ENCODE measurements at regions not wholly inside any gene's neighbourhood (a gene's known extent, or its start where the extent isn't known, plus 50 kb on each side); places are given as distances from the start of the nearest gene placed in this dataset.

DNA sequence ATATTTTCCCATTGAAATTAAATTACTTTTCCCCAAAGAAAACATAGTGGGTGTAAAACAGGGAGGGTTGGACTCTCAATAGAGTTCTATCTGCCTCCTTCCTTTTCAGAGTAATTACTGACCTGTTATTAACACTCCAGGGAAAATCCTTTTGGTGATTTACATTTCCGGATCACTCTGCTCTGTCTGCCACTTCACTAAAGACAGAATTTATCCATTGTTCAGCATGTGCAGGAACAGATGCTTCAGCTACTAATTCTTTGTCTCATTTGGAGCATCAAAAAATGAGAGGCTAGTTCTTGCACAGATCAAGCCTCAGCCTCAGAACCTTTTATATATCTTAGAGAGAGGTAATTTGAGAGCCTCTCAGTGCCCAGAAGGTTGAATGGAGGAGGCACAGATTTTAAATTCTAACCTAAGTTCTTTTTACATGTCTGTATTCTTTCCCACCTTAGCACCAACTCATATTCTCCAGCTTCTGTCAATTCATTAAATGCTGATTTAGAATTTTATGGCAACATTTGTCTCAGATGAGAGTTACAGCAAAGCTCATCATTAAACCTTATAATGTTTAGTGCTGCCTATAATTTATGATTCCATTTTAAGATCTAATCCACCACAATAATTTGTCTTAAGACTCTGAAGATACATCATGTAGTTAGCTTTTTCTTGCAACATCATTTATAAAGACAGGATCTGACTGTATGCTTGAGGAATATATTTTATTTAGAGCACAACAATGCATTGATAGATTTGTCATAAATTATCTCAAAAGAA, 1494.4 kb downstream of the STIM2 start:
- no peak for DNase-seq

DNA sequence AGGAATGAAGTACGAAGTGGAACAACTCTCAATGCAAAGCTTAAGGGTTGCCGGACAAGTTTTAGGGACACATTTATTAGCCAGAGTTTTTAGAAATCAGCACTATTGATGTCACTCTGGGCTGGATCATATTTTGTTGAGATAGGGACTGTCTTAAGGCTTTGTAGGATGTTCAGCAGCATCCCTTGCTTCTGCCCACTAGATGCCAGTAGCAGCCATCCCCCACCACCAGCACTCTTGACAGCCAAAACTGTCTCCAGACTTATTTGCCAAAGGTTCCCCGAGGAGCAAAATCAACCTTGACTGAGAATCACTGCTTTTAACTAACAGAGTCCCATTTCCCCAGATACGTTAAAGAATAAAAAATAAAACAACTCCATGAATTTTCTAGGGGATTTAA, 1497.3 kb downstream of the STIM2 start:
- no peak for DNase-seq

DNA sequence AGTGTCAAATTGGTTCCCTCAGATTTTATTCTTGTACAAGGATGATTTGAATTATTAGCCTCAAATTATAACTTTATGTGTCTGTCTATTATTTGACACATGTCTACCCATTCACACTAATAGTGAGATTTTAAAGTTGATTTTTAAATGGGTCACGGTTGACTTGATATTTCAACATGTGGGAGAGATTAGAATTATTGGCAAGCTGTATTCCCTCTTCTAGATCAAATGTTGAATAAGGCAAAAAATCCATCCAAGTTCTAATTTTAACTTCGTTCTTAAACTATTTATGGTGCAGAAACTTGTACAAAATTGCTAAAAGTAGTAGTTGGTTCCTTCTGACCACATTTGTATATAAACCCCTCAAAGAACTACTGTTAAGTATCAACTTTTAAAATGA, 1498.0 kb downstream of the STIM2 start:
- DNase-seq, result no peak

DNA sequence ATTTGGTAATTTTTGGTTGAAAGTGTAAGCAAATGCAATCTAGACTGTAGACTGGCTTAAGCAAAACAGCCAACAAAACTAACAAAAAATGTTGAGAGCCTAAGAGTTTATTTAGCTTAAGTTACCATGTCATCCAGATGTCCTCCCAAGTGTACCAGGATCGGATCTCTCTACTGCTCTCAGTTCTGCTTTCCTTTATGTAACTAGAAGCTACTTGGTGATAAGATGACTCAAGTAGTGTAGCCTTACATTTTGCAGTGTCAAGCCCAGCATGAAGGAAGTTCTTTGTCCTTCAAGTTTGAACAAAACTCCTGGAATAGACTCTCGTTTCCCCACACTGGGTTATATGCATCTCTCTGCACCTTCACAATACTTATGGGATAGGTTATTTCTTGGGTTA, 1500.0 kb downstream of the STIM2 start:
- DNase-seq, result no peak

DNA sequence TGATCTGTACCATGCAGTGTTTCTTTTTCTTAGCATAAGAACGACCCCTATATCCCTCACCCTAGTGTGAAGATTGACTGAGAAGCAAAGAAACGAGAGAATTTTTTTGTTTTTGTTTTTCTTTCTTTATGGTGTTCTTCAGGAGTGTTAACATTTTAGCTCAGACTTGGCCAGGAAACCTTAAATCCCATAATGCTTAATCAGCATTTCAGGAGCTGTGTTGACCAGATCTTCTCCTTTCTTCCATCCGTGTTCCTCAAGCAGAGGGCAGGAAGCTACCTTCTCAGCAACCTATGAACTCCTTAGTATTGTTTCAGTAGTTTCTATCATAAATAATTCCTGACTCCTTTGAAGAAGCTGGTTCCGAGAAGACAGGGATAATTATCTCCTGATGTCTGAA, 1501.5 kb downstream of the STIM2 start:
- DNase-seq, result no peak

DNA sequence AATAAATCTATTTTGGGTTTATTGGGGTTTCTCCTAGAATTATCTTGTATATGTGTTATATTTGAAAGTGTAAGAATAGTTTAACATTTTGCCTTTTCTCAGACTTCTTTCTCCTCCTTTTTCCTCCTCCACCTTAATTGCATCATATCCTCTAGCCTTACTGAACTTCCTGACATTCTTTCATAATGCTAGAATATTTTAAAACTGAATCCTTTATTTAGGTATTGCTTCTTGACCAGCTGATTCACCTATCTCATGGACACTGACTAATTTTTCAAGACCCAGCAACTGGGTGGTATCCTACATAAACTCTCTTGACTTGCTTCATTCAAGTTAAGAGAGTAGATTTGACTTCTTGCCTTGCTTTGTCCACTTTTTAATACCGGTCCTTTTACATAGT, 1508.9 kb downstream of the STIM2 start:
- DNase-seq, result no peak

DNA sequence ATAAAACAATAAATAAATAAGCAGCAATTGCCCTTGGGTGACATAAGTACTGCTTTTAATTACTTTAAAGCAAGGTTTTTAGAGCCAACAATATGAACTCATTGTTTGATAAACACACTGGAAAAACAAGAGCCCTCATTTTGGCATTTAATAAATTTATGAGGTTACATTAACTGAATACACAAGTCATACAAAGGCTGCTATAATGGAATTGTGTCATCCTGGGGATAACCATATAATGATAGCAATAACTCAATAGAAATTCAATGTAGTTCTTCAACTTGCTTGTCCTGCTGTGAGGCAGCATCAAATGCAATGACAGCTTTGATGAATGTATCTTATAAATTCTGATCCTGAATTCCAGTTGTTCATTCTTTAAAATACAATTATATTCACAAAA, 1512.5 kb downstream of the STIM2 start:
- DNase-seq, result no peak

DNA sequence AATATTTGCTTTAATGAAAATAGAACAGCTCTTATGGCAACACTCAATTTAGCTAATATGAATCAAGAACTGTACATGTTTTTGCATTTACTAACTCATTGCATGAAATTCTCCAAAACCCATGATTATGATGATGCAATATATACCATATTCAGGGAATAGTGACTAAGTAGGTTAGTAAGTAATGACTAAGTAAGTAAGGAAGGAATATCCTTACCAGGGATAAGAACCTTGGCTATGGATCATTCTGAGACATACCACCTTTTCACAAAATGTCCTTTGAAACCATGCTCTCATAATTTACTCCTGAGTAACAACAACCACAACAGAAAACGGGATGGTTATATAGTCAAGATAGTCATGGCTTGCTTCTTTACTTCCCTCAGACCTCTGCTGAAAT, 1513.0 kb downstream of the STIM2 start:
- no peak for DNase-seq

DNA sequence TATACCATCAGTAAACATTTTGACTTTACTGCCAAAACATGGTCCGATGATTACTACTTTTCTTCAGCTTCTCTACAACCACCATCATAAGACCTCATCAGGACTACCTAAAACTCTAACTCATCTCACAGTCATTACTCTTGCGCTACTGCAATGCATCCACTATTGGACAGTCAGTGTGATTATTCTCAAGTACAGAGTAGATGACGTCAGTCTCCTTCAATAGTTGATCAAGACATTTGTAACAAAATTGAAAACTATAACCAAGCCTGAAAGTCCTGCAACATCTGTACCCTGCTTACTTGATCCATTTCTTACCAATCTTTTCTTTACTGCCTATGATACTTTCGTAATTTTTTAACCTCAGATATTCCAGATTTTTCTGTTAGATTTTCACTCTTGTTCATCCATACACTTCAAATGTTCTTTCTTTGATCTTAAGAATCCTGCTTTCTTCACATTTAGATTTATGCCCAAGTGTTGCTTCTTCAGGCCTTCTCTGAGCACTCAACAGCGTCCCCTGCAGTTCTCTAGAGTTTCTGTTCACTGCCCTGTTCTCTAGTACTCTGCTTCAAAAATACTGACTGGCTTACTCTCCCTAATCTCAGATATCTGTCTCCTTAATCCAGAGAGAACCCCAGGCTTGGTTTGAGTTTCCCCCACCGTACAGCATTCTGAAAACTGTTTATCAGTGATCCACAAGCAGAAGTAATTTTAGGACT, 1517.6 kb downstream of the STIM2 start:
- DNase-seq, result no peak

DNA sequence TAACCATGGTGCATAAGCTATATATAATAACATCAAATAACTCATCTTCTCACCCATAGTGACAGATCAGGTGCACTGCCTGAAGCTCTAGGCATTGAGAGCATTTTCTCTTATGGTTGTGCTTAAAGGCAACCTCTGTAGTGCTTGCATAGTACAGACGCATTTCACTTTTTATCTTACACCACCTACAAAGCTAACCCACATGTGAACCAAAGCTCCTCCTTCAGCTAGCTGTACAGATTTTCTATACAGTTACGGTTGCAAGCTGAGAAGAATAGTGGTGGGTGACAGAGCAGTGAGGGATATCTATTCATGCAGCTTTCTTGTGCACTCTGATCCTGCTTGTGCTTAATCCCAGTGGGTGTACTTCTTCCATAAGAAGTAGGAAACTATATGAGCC, 1525.2 kb downstream of the STIM2 start:
- DNase-seq, result no peak

DNA sequence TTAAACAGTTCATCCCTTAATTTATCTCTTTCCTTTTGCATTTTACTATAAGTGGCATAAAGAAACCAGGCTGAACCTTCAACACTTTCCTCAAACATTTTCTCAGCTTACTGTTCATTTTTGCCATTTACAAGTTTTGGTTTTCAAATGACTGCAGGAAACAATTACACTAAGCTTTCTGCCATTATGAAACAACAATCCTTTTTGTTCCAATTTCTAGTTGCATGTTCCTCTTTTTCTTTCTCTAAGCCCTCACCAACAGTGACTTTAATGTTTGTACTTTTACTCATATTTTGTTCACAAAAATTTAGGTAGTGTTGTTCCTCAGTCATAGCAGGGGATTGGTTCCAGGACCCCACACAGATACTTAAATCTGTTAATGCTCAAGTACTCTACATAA, 1526.1 kb downstream of the STIM2 start:
- no peak for DNase-seq

DNA sequence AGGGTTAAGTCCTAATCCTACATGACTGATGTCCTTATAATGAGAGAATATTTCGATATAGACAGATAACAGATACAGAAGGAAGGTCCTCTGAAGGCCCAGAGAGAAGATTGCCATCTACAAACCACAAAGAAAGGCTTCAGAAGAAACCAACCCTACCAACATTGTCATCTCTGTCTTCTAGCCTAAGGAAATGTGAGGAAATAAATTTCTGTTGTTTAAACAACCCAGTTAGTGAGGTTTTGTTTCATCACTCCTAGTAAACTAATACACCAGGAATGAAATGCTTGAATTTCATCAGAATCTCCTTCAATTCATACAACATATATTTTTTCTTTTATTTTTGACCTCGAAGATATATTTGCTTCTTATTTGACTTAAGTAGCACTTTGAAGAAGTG, 1527.8 kb downstream of the STIM2 start:
- no peak for DNase-seq

DNA sequence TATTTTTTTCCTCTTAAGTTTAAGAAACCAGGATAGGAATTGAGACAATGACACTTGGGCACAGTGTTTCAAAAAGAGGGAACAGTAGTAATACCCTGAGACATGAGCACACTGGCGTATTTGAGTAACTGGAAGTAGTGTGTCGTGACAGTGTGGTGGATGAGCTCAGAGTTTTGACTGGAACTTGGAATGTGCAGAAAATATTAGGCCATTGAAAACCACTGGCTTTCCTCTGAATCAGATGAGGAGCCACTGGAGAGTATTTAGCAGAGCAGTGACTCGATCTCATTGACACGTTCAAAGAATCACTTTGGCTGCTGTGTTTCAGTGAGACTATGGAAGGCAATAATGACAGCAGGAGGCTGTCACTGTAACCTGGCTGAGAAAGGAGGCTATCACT, 1531.2 kb downstream of the STIM2 start:
- DNase-seq, result no peak

DNA sequence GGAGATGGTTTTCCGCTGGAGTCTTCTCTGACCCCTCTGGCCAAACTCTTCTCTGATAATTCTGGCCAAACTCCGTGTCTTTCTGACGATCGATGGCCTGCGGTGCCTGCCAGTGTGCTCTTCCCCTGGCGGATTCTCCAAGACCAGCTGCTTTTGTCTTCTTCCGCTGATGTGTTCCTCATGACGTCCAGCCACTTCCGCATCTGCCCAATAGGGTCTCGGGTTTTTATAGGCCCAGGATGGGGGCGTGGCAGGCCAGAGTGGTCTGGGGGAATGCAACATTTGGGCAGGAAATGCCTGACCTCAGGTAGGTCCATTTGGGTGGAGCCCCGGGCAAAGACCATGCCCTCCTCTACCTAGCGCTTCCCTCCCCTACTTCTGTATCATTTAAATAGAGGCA, 1542.1 kb downstream of the STIM2 start:
- DNase-seq, result no peak

DNA sequence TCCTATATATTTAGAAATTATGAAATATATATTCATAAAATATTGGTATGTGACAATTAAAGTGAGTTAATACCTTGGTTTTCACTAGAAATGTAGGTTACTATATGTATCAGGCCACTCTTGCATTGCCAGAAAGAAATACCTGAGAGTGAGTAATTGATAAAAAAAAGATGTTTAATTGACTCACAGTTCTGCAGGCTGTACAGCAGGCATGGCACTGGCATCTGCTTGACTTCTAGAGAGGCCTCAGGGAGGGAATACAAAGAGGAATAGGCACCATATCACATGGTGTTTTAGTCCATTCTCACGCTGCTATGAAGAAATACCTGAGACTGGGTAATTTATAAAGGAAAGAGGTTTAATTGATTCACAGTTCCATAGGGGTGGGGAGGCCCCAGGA, 1560.6 kb downstream of the STIM2 start:
- no peak for DNase-seq

DNA sequence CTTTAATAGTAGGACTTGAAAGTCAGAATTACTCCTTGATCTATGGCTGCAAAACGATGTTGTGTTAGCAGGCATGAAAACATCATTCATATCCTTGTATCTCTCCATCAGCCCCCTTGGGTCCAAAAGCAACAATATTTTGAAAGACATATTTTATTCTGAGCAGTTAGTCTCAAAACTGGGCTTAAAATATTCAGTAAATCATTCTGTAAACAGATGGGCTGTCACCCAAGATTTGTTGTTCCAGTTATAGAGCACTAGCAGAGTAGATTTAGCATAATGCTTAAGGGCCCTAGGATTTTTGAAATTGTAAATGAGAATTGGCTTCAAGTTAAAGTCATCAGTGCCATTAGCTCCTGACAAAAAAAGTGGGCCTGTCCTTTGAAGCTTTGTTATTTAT, 1565.6 kb downstream of the STIM2 start:
- no peak for DNase-seq

DNA sequence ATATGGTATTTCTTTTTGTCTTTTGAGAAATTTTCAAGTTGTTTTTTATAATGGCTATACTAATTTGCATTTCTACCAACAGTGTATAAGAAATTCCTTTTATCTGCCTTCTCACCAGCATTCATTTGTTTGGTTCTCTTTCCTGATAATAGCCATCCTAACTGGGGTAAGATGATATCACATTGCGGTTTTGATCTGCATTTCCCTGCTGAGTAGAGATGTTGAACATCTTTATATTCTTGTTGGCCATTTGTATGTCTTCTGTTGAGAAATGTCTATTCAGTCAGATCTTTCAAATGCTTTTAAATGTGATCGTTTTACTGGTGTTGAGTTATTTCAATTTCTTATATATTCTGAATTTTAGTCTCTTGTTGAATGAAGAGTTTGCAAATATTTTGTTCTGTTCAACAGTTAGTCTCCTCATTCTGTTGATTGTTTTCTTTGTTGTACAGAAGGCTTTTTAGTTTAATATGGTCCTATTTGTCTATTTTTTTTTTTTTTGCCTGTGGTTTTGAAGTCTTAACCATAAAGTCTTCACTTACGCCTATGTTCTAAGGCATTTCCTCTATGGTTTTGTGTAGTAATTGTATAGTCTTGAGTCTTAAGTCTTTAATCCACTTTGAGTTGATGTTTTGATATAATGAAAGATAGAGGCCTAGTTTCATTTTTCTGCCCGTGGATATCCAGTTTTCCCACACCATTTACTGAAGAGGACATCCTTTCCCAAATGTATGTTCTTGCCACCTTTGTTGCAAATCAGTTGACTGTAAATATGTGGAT, 1566.9 kb downstream of the STIM2 start:
- no peak for DNase-seq

DNA sequence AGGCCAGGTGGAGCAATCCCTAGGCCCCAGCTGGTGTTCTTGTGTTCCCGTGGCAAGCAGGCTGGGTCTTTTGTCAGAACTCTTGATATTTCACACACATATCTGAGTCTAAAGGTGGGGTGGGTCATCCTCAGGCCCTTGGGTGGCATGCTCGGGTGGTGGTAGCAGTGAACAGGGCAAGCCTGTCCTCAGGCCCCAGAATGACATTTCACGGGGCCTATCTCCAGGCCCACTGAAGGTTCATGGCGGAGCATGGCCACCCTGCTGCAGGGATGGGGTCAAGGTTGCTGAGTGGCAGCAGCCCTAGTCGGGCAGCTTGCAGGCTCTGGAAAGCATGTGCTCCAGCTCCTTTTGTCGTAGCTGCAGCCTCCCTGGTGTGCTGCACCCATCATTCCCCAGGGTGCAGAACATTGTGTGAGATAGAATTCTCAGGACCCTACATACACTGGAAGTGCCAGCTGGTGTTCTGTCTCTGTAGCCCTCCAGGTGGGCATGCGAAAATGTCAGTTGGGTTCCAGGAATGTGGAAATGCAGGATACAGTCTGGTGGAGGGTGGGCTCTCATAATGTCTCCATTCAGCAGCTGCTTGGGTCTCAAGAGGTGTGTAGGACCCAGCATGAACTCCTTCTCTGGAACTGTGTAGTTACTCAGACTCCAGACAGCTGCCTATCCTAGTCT, 1571.8 kb downstream of the STIM2 start:
- no peak for DNase-seq

DNA sequence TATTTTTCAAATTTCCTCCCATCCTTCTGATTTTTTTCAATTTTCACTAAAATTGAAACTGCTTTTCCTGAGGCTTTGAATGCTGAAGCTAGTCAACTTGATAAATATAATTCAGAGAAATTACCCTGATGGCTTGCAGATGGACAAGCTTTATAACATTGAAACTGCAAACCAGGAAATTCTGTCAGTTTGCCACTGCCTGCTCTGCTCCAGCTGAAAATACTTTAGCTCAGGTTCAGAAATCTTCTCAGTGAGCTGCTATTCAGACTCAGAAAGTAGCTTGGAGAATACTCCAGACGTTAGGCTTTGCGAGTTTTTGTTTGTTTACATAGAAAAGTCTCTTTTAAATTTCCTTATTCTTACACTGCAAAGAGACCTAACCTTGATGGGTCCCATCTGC, 1574.7 kb downstream of the STIM2 start:
- no peak for DNase-seq

DNA sequence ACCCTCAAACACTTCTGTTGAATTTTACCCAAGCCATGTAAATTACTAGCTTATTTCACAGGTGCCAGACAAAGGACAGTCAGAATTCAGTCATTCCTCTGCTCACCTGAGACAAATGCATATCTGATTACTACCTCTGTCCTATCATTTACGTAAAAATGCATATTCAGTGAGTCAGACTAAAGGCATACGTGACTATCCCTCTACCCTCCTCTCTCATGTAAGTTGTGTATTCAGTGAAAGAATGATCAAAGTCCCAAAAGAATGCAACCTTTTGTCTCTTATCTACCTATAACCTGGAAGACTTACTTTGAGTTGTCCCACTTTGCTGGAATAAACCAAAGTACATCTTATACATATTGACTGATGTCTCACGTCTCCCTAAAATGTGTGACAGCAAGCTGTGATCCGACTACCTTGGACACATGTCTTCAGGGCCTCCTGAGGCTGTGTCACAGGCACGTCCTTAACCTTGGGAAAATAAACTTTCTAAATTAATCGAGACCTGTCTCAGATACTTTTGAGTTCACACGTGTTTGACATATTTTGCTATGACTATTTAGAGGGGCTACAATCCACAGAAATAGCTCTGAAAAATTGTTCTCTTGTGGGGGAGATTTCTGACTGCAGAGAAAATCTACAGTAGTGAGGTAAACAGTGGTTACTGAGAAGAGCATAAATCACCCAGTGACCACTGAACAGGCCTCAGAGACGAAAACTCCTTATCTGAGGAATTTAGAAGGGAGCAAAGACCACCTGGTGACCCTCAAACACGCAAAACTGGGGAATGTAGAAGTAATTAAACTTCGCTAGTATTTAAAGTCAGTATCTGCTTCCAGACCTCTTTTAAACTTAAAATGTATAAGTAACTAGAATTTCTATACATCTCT, 1575.8 kb downstream of the STIM2 start:
- no peak for DNase-seq

DNA sequence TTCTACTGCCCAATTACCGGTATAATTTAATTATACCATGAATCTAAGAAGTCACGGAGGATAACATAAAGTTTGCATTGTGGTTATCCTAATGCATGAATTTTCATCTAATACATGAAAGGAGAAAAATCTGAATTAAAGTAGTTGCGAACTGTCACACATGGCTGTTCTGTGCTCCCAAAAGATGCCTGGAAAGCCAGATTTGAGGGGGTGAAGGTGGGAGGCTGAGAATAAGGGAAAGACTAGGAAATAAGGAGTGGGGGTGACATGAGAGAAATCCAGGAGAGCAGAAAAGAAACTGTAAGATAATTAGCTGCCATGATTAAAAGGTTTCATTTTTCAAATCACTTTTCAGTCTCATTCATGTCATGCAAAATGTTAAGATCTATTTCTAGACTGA, 1582.7 kb downstream of the STIM2 start:
- no peak for DNase-seq

DNA sequence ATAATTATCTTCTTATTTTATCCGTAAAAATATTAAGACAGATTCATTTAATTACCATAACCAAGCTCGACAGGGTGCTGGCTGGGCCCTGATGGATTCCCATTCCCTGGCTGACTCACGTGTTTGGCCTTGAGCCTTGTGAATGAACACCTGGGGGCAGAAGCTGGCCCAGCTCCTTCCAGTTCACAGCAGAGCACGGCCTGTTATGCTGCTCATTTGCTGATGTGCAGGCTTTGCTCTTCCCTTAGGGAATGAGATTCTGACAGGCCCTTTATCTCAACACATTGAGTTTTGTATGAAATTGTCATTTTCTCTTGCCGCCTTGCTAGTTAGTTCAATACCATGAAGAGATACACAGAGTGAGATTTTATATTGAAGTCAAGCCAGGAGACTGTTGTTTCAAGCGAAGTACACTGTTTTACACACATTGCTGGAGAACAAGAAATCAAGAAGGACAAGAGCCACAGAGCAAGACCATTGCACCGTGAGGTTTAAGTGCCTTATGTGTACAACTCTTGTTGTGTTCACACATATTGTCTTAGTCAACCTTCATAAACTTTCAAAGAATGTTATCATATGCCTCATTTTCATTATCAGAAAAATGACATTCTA, 1583.3 kb downstream of the STIM2 start:
- no peak for DNase-seq
